Lower lobe of right lung (tissue), 2 donors: ENCODE measurements at regions not wholly inside any gene's neighbourhood (a gene's known extent, or its start where the extent isn't known, plus 50 kb on each side); places are given as distances from the start of the nearest gene placed in this dataset.

Experiments
- ATAC-seq, 2 donors: fragments of 200-7000 bp; cut with Tn5 transposase; one replicate each; pipeline ENCODE4 v1.9.1; 2020 to 2022; ENCODE audit warnings: mild to moderate bottlenecking in 2 of 2, moderate library complexity in 2 of 2
- DNase-seq: peaks from one replicate; pipeline ENCODE4 v3.0.0-alpha.2; 2020
- H3K27ac ChIP-seq: fragments of 200-600 bp; one replicate; pipeline ENCODE4 v1.8.0; 2022
- H3K27me3 ChIP-seq: fragments of 200-600 bp; one replicate; pipeline ENCODE4 v1.8.0; 2022; ENCODE audit warnings: low read depth
- H3K36me3 ChIP-seq: fragments of 200-600 bp; one replicate; pipeline ENCODE4 v1.8.0; 2022; ENCODE audit warnings: mild to moderate bottlenecking
- H3K4me1 ChIP-seq: fragments of 200-600 bp; one replicate; pipeline ENCODE4 v1.8.0; 2022
- H3K4me3 ChIP-seq: fragments of 200-600 bp; one replicate; pipeline ENCODE4 v1.8.0; 2022; ENCODE audit warnings: mild to moderate bottlenecking
- H3K9me3 ChIP-seq: fragments of 200-600 bp; one replicate; pipeline ENCODE4 v1.8.0; 2022
- CTCF ChIP-seq: fragments of 200-600 bp; IDR thresholded peaks from one replicate; pipeline ENCODE4 v1.8.0; 2022; ENCODE audit warnings: antibody characterized with exemption, mild to moderate bottlenecking
- intact Hi-C: fragments of 100-400 bp; cut with DNase I; formaldehyde crosslinking; loops from one replicate; pipeline ENCODE4 v1.11.0; 2022
- donor health status: DM: no; HTN: yes; CAD: no; lungs with severe emphysema.

DNA sequence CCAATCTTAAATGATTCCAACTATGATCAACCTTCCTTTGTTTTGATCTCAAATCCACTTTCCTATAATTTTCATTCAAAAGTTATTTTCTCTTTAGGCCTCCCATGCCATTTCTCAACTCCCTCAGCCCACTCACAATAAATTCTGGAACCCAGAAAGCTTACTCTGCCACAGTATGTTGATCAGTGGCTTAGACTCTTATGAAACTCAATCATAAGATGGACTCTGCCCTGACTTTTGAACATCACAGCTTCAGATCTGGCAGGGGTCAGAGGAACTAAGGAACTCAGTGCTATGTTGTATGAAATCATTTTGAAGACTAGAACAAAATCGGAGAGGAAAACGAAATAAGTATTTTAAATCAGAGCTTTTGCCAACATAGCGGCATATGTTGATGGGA is 59.8 kb upstream of the LGALSL start:
- no peak for TF ChIP-seq CTCF

DNA sequence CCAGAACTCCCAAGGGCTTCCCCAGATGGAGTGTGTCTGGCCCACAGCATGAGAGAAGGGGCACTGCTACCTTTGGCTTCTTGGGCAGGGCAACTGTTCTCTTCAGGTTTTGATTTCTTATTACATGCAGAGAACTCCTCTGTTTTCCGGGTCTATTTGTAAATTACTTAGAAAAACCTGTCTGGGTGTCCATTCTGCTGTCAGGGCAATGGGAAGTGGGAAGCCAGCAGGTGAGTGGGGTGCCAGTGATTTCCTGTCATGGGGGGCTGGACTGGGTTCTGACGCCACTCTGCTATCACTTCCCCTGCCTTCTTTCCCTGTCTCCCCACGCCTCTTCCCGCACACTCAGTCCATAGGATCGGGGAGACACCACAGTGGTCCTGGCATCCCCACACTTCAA is 58.0 kb upstream of the LGALSL start:
- TF ChIP-seq CTCF = no peak
- H3K36me3 ChIP-seq = no peaks in the 10 kb centered on the region
- peaks cover 3% of the 10 kb centered on the region for H3K9me3 ChIP-seq
- H3K4me3 ChIP-seq = no peak overlapping the region
- DNase-seq (no peak), ATAC-seq (no peak)
- no peak overlapping the region for H3K27ac ChIP-seq
- H3K4me1 ChIP-seq = peaks cover 17% of the 10 kb centered on the region
- H3K27me3 ChIP-seq = no peaks in the 10 kb centered on the region
- intact Hi-C loops = no loop called here

More for the DNA sequence above, 59.8 kb upstream of the LGALSL start:
- Histone ChIP-seq H3K4me3 (no peak overlapping the region), H3K9me3 (peaks cover 8% of the 10 kb centered on the region), H3K27ac (no peak overlapping the region), H3K27me3 (no peaks in the 10 kb centered on the region), H3K36me3 (no peaks in the 10 kb centered on the region), H3K4me1 (peaks cover 6% of the 10 kb centered on the region)
- intact Hi-C loops = no loop called here
- ATAC-seq (no peak), DNase-seq (no peak)

DNA sequence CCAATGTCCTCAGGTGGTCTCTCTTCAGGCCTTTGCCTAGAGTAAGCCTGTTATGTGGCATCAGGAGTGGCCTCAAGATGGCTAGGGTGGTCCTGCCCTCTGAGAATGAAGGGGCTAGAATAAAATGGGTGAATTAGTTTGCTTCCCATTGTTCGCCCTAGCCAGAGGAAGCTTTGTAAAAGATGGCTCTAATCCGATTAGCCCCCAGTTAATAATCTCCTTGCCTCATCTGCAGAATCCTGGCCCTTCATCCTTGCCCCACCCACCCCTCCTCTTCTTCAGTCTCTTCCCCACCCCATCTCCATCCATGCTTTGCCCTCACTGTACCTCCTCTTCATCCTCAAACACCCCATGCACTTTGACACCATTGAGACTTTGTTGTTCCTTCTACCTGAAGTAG is 57.4 kb upstream of the LGALSL start:
- Histone ChIP-seq H3K27ac (no peak overlapping the region), H3K27me3 (no peaks in the 10 kb centered on the region), H3K4me1 (peaks cover 23% of the 10 kb centered on the region), H3K4me3 (no peak overlapping the region), H3K36me3 (no peaks in the 10 kb centered on the region), H3K9me3 (no peaks in the 10 kb centered on the region)
- intact Hi-C loops = no loop called here
- DNase-seq = no peak
- TF ChIP-seq CTCF = no peak
- no peak for ATAC-seq

GRCh38 chr2:64398516-64399129 is 55.3 kb upstream of the LGALSL start:
- no peaks in the 10 kb centered on the region for H3K36me3 ChIP-seq
- H3K9me3 ChIP-seq = no peaks in the 10 kb centered on the region
- no peaks in the 10 kb centered on the region for H3K27me3 ChIP-seq
- ATAC-seq = no peak
- no peak for DNase-seq
- intact Hi-C loops = no loop called here
- TF ChIP-seq CTCF = no peak
- no peak overlapping the region for H3K4me3 ChIP-seq
- no peak overlapping the region for H3K27ac ChIP-seq
- H3K4me1 ChIP-seq = peaks cover 40% of the 10 kb centered on the region

- intact Hi-C loops = no loop called here
- peaks cover 46% of the 10 kb centered on the region for H3K4me1 ChIP-seq
Observed at GRCh38 chr2:64399521-64399920, 54.4 kb upstream of the LGALSL start.

More at GRCh38 chr2:64399521-64399920, 54.4 kb upstream of the LGALSL start:
- H3K36me3 ChIP-seq = no peaks in the 10 kb centered on the region
- no peak for TF ChIP-seq CTCF
- no peak for DNase-seq
- no peaks in the 10 kb centered on the region for H3K9me3 ChIP-seq
- no peak overlapping the region for H3K4me3 ChIP-seq
- no peak for ATAC-seq
- H3K27me3 ChIP-seq = no peaks in the 10 kb centered on the region
- no peak overlapping the region for H3K27ac ChIP-seq
